HUES64 (cell line): ENCODE measurements at regions not wholly inside any gene's neighbourhood (a gene's known extent, or its start where the extent isn't known, plus 50 kb on each side); places are given as distances from the start of the nearest gene placed in this dataset.

Experiments used
- H3K27ac ChIP-seq: 2 replicates; pipeline ENCODE4 v1.7.0; 2013; ENCODE audit warnings: low read depth, low read length, inconsistent platforms
- H3K27me3 ChIP-seq: 2 replicates; pipeline ENCODE4 v1.6.1; 2013; ENCODE audit warnings: mild to moderate bottlenecking, low read length; ENCODE audit not compliant: insufficient read depth
- H3K36me3 ChIP-seq: 2 replicates; pipeline ENCODE4 v1.6.1; 2013; ENCODE audit warnings: mild to moderate bottlenecking, low read length; ENCODE audit not compliant: insufficient read depth
- H3K4me1 ChIP-seq: 2 replicates; pipeline ENCODE4 v1.6.1; 2013; ENCODE audit warnings: mild to moderate bottlenecking, low read length, moderate library complexity; ENCODE audit not compliant: insufficient read depth
- H3K4me3 ChIP-seq: 2 replicates; pipeline ENCODE4 v1.5.1; 2013; ENCODE audit warnings: mild to moderate bottlenecking, low read length, moderate library complexity
- H3K9ac ChIP-seq: 2 replicates; pipeline ENCODE4 v1.6.1; 2013; ENCODE audit warnings: mild to moderate bottlenecking, low read depth, low read length
- H3K9me3 ChIP-seq: 2 replicates; pipeline ENCODE4 v1.6.1; 2013; ENCODE audit warnings: low read depth, low read length; ENCODE audit not compliant: insufficient read depth
- WGBS: fragments of 150-250, 120-280 bp; methylation state at CpG from one replicate; pipeline ENCODE4 v1.1.7; 2013; ENCODE audit warnings: missing lambda C conversion rate; 5-methylcytosine and 5-hydroxymethylcytosine counted together

DNA sequence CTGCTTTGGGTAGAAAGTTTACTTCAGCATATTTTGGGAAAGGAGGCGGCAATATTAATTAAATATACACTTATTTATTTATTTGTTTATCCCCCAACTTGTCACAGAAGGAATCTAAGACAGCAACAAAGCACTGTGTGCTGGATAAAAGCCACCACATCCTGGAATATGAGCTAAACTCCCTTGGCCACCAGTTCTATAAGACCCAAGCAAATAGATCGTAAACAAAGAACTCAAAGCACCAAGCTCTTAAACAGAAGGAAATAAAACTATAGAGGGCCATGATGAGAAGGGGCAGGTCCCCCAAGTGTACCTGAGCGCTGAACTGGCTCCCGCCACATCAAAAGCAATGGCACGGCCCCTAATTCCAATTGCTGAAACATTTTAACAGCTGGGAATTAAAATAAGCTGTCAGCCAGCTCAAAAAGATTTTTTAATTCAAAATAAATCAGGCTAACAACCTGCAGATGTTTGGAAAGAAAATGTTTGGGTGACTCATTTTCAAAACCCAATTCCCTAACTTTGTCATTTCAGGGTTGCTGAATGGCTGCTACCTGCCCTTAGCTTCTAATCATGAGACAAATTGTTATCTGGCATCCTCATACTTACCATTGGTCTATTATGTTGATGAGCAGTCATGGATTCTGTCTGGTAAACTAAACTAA lies 127.1 kb downstream of the SLC30A10 start:
- no peaks in the 10 kb centered on the region for H3K27me3 ChIP-seq
- 95% methylated on average over 4 of the region's 5 CpGs for whole genome bisulfite sequencing
- H3K4me3 ChIP-seq = no peak overlapping the region
- no peaks in the 10 kb centered on the region for H3K9me3 ChIP-seq
- H3K4me1 ChIP-seq = no peaks in the 10 kb centered on the region
- H3K36me3 ChIP-seq = no peaks in the 10 kb centered on the region
- no peak overlapping the region for H3K9ac ChIP-seq
- no peak overlapping the region for H3K27ac ChIP-seq

DNA sequence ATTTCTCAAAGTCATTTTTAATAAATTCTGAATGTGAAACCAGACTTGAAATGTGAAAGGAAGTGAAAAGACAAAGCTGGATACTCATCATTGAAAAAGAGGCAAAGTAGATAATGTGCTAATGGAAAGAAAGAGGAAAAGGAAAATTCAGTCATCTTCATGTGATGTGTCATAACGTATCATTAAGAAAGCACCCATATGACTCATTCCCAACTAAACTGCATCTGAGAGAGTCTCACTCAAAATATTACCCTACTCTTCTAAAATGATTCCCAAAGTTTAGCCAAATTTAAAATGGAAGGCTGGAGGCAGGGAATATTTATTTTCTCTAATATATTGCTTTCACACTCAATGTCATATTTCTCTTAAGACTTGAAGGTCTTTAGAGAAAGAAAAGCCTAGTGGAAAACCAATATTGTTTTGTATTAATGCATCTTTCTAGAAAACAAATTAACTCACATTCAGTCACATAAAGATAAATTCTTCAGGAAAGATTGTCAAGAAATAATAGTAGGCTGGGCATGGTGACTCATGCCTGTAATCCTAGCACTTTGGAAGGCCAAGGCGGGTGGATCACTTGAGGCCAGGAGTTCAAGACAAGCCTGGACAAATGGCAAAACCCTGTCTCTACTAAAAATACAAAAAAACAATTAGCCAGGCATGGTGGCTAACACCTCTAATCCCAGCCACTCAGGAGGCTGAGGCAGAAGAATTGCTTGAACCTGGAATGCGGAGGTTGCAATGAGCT lies 129.9 kb downstream of the SLC30A10 start:
- Histone ChIP-seq H3K4me1 (no peaks in the 10 kb centered on the region), H3K4me3 (no peak overlapping the region), H3K27me3 (no peaks in the 10 kb centered on the region), H3K27ac (no peak overlapping the region), H3K9ac (no peak overlapping the region), H3K36me3 (no peaks in the 10 kb centered on the region), H3K9me3 (no peaks in the 10 kb centered on the region)
- WGBS = 92% methylated on average over 3 of the region's 3 CpGs

- Histone ChIP-seq H3K27ac (no peak overlapping the region), H3K9me3 (no peaks in the 10 kb centered on the region), H3K27me3 (no peaks in the 10 kb centered on the region), H3K4me3 (no peak overlapping the region), H3K9ac (no peak overlapping the region), H3K4me1 (no peaks in the 10 kb centered on the region), H3K36me3 (no peaks in the 10 kb centered on the region)
- WGBS = 100% methylated on average over 1 of the region's 2 CpGs
Measured at GRCh38 chr1:219797683-219798082, 130.7 kb downstream of the SLC30A10 start.

DNA sequence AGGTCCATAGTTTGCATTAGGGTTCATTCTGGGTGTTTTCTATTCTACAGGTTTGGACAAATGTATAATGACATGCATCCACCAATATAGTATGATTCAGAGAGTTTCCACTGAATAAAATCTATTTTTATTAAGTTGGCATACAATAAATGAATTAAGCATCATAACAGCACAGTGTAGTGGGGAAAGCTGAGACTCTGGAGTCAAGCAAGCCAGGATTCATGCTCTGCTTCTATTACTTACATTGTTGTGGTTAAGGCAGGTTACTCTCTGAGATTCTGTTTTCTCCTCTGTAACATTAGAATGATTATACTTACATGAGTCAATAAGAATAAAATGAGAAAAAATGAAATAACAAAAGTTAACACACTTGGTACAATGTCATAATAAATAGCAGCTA lies 131.3 kb downstream of the SLC30A10 start:
- no peaks in the 10 kb centered on the region for H3K4me1 ChIP-seq

GRCh38 chr1:219795363-219795917 lies 132.9 kb downstream of the SLC30A10 start:
- no peak overlapping the region for H3K9ac ChIP-seq
- no peaks in the 10 kb centered on the region for H3K27me3 ChIP-seq
- WGBS = 78% methylated on average over 9 of the region's 9 CpGs
- H3K4me3 ChIP-seq = no peak overlapping the region
- no peaks in the 10 kb centered on the region for H3K36me3 ChIP-seq
- H3K27ac ChIP-seq = no peak overlapping the region
- 0 out of 2 replicates have a peak, but pooled peaks cover 4% of the 10 kb centered on the region for H3K4me1 ChIP-seq
- no peaks in the 10 kb centered on the region for H3K9me3 ChIP-seq

More for the DNA sequence above, 131.3 kb downstream of the SLC30A10 start:
- H3K4me3 ChIP-seq = no peak overlapping the region
- H3K9ac ChIP-seq = no peak overlapping the region
- no peaks in the 10 kb centered on the region for H3K27me3 ChIP-seq
- H3K9me3 ChIP-seq = no peaks in the 10 kb centered on the region
- H3K27ac ChIP-seq = no peak overlapping the region
- no peaks in the 10 kb centered on the region for H3K36me3 ChIP-seq

DNA sequence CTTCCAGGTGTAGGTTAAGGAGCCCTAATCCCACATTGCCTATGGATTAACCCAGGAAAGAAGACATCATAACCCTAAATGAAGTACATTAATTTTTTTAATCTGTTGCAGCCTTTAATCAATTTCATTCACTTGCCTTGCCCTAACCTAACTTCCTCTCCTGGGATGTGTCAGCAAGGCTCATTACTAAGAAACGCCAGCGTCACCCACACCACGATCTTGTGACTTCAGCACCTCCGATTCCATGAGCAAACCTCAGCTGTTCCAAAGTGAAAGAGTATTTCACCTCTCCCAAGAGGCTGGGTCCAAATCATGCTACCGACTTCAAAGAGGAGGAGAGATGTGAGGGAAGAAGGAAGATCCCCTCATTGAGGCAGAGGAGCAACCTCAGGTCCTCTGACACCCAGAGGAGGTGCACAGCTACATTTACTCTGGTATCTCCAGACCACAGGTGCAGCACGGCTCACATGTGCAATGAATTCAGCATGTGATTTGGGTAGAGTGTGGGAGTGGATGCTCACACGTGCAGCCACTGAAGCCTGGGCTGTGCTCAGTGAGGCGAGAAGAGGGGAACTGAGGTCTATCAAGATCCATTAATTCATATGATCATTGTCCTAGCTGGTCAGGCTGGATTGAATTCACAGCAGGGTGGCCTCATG lies 134.1 kb downstream of the SLC30A10 start:
- no peaks in the 10 kb centered on the region for H3K36me3 ChIP-seq
- no peak overlapping the region for H3K9ac ChIP-seq
- WGBS = 94% methylated on average over 8 of the region's 8 CpGs
- no peaks in the 10 kb centered on the region for H3K9me3 ChIP-seq
- no peak overlapping the region for H3K4me3 ChIP-seq
- 0 out of 2 replicates have a peak, but pooled peaks cover 4% of the 10 kb centered on the region for H3K4me1 ChIP-seq
- H3K27me3 ChIP-seq = no peaks in the 10 kb centered on the region
- H3K27ac ChIP-seq = no peak overlapping the region

DNA sequence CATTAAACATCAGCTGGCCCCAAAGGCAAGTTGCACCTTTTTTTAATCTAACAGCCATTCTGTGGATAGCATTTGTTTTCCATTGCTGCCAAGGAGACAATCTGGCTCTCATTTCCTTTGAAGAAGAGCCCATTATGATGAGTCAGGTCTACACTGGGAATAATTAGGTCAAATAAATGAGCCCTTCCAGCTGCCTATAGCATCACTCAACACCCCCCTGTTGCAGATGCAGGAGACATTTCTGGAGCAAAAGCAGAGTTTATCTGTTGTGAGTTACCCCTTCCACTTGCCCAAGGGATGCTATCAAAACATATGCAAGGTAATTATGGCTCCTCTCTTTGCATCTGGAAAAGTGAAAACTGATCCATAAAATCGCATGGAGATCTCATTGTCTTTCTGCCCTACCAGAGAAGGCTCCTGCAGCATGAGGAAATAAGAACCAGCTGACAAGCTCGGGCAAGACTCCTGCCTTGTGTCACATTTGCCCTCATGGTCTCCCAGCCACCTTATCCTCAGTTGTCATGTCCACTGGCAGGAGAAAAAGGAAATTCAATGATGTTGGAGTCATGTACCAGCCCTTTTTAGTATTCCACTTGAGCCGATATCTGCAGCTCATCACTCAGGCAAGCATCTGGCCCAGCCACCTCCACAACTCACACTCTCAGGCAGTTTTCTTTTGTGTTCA lies 135.9 kb downstream of the SLC30A10 start:
- Histone ChIP-seq H3K27ac (no peak overlapping the region), H3K4me3 (no peak overlapping the region), H3K9ac (no peak overlapping the region), H3K36me3 (no peaks in the 10 kb centered on the region), H3K9me3 (no peaks in the 10 kb centered on the region), H3K27me3 (no peaks in the 10 kb centered on the region), H3K4me1 (0 out of 2 replicates have a peak, but pooled peaks cover 4% of the 10 kb centered on the region)
- WGBS = 95% methylated on average over 3 of the region's 3 CpGs

- H3K36me3 ChIP-seq = no peaks in the 10 kb centered on the region
- 0 out of 2 replicates have a peak, but pooled peaks cover 4% of the 10 kb centered on the region for H3K4me1 ChIP-seq
- H3K9ac ChIP-seq = no peak overlapping the region
- H3K9me3 ChIP-seq = no peaks in the 10 kb centered on the region
- H3K27me3 ChIP-seq = no peaks in the 10 kb centered on the region
- H3K4me3 ChIP-seq = no peak overlapping the region
- 84% methylated on average over 1 of the region's 2 CpGs for WGBS
- no peak overlapping the region for H3K27ac ChIP-seq
Measured at GRCh38 chr1:219791766-219792165, 136.6 kb downstream of the SLC30A10 start.

DNA sequence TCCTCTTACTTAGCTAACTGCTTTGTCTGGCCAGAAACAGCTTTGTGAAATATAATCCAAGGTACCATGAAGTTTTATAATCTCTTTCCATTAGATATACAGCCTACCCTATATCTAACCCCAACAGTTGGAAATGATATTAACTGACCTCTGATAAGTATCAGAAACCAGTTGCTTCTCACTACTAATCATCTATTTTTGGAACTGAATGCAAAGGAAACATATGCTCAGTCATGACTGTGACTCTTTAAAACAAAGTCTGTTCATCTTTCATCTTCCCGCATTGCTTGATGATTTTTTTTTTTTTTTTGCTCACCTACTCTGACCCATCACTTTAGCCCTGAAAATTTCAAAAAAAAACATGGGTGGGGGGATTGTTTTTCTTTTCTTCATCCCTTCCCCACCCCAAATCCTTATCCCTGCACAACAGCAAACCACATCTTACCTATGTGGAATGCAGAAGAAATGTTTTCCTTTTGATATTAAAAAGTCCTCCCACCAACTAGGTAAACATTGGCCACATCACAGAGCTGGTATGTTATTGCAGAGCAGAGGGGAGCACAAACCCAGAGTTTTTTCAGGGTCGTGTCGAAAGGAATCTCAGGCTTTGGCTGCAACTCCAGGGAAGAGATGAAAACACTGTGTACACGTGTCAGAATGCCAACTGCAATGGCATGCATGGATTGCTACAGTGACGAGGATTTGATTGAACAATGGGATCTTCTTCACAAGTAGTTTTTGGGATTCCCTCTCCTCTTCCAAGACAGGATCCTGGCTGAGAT lies 137.3 kb downstream of the SLC30A10 start:
- no peak overlapping the region for H3K4me3 ChIP-seq
- no peak overlapping the region for H3K27ac ChIP-seq
- H3K9ac ChIP-seq = no peak overlapping the region
- H3K36me3 ChIP-seq = no peaks in the 10 kb centered on the region
- no peaks in the 10 kb centered on the region for H3K27me3 ChIP-seq
- 0 out of 2 replicates have a peak, but pooled peaks cover 4% of the 10 kb centered on the region for H3K4me1 ChIP-seq
- 43% methylated on average over 4 of the region's 5 CpGs for WGBS
- H3K9me3 ChIP-seq = no peaks in the 10 kb centered on the region

GRCh38 chr1:219788700-219789099 lies 139.7 kb downstream of the SLC30A10 start:
- Histone ChIP-seq H3K27ac (no peak overlapping the region), H3K4me1 (0 out of 2 replicates have a peak, but pooled peaks cover 4% of the 10 kb centered on the region), H3K9me3 (no peaks in the 10 kb centered on the region), H3K9ac (no peak overlapping the region), H3K4me3 (no peak overlapping the region), H3K27me3 (no peaks in the 10 kb centered on the region), H3K36me3 (no peaks in the 10 kb centered on the region)
- WGBS = 74% methylated on average over 4 of the region's 4 CpGs
